Endothelial cell of umbilical vein (primary cell): ENCODE measurements at regions not wholly inside any gene's neighbourhood (a gene's known extent, or its start where the extent isn't known, plus 50 kb on each side); places are given as distances from the start of the nearest gene placed in this dataset.

Experiments
- BruUV-seq: library from RNA; stranded (reverse); fragments of 400-500 nt; replicated peaks from 2 replicates; lab custom pipeline; 2021; lab: Mats Ljungman, UMichigan
- CTCF ChIA-PET: fragments of 300-600, 350-600 bp; sonication (Branson Sonifier 250); formaldehyde crosslinking; loops from one replicate; lab custom pipeline; 2021; ENCODE audit warnings: antibody characterized with exemption, inconsistent platforms; lab: Charles Lee
- POLR2A ChIA-PET: fragments of 300-600, 350-600 bp; sonication (Branson Sonifier 250); formaldehyde crosslinking; loops from one replicate; lab custom pipeline; 2021; ENCODE audit warnings: antibody characterized with exemption, inconsistent platforms; lab: Charles Lee
- DNase-seq: peaks from one replicate; pipeline ENCODE4 v3.0.0-alpha.2; 2011; ENCODE audit warnings: low read depth, low spot score
- FAIRE-seq: peaks from 2 replicates; lab custom pipeline; 2011; peaks lifted over from hg19 to GRCh38; lab: Jason Lieb, UNC
- H2AFZ ChIP-seq: 2 replicates; pipeline ENCODE4 v1.6.0; 2012; ENCODE audit warnings: low read depth, low read length, control low read depth, inconsistent platforms
- H3K27ac ChIP-seq: 2 replicates; pipeline ENCODE4 v1.5.1; 2011; ENCODE audit warnings: low read depth, mild to moderate bottlenecking, control low read depth, low read length, moderate library complexity; ENCODE audit not compliant: insufficient read depth
- H3K27me3 ChIP-seq, 2 experiments: 2 replicates each; pipeline versions ENCODE4 v1.6.0 to v1.6.1; 2011; ENCODE audit warnings: low read length in 2 of 2, mixed read lengths in 1 of 2; ENCODE audit not compliant: control insufficient read depth in 2 of 2, insufficient read depth in 2 of 2
- H3K36me3 ChIP-seq, 2 experiments: 2 replicates in 1 of 2; 3 replicates in 1 of 2; pipeline ENCODE4 v1.5.1; 2011; ENCODE audit warnings: low read length in 2 of 2, mild to moderate bottlenecking in 1 of 2, moderate library complexity in 1 of 2; ENCODE audit not compliant: control insufficient read depth in 2 of 2, insufficient read depth in 2 of 2; ENCODE audit errors: extremely low read depth in 1 of 2
- H3K4me1 ChIP-seq: 3 replicates; pipeline ENCODE4 v1.5.1; 2011; ENCODE audit warnings: mild to moderate bottlenecking, low read length; ENCODE audit not compliant: control insufficient read depth, insufficient read depth; ENCODE audit errors: extremely low read depth
- H3K4me2 ChIP-seq: 2 replicates; pipeline ENCODE4 v1.6.1; 2011; ENCODE audit warnings: low read length, control low read depth, mixed read lengths; ENCODE audit not compliant: insufficient read depth
- H3K4me3 ChIP-seq, 3 experiments: fragments of 200-600 bp in 1 of 3; sonication (generic), shearing (Covaris generic) in 1 of 3; replicated peaks in 1 of 3; 2 replicates each; pipeline ENCODE4 v1.5.1; 2011 to 2016; ENCODE audit warnings: control low read depth in 3 of 3, low read length in 3 of 3, mild to moderate bottlenecking in 2 of 3, inconsistent platforms in 1 of 3, low read depth in 1 of 3, moderate library complexity in 1 of 3; ENCODE audit not compliant: insufficient read depth in 1 of 3
- H3K79me2 ChIP-seq: 2 replicates; pipeline ENCODE4 v1.6.0; 2012; ENCODE audit warnings: low read length, inconsistent platforms; ENCODE audit not compliant: control insufficient read depth, insufficient read depth
- H3K9ac ChIP-seq: replicated peaks from 2 replicates; pipeline ENCODE3; 2011; ENCODE audit warnings: low read length, control low read depth; ENCODE audit not compliant: insufficient read depth; ENCODE audit errors: extremely low read depth
- H3K9me1 ChIP-seq: replicated peaks from 3 replicates; pipeline ENCODE4 v1.6.0; 2011; ENCODE audit warnings: mild to moderate bottlenecking, low read length; ENCODE audit not compliant: control insufficient read depth, insufficient read depth; ENCODE audit errors: extremely low read depth
- H3K9me3 ChIP-seq: replicated peaks from 2 replicates; pipeline ENCODE4 v1.5.1; 2012; ENCODE audit warnings: low read length, inconsistent platforms; ENCODE audit not compliant: control insufficient read depth, insufficient read depth
- H4K20me1 ChIP-seq: replicated peaks from 2 replicates; pipeline ENCODE3; 2011; ENCODE audit warnings: mild to moderate bottlenecking, low read length; ENCODE audit not compliant: control insufficient read depth, insufficient read depth; ENCODE audit errors: extremely low read depth
- CTCF ChIP-seq, 2 donors: IDR thresholded peaks; 1 replicate in 1 of 2; 2 replicates in 1 of 2; pipeline ENCODE4 v1.5.1; 2011; ENCODE audit warnings: low read length in 2 of 2, mild to moderate bottlenecking in 2 of 2, moderate library complexity in 2 of 2, control low read depth in 1 of 2, inconsistent platforms in 1 of 2, low read depth in 1 of 2; ENCODE audit not compliant: insufficient read depth in 1 of 2; ENCODE audit errors: extremely low read depth in 1 of 2
- EZH2 ChIP-seq: IDR thresholded peaks from 2 replicates; pipeline ENCODE4 v1.6.1; 2012; ENCODE audit warnings: borderline replicate concordance, low read depth, mild to moderate bottlenecking, moderate library complexity, low read length, inconsistent platforms; ENCODE audit not compliant: severe bottlenecking
- FOS ChIP-seq: IDR thresholded peaks from 2 replicates; pipeline ENCODE4 v1.6.1; 2011; ENCODE audit warnings: mild to moderate bottlenecking, low read length, moderate library complexity, borderline replicate concordance; ENCODE audit not compliant: insufficient read depth
- GATA2 ChIP-seq: IDR thresholded peaks from 2 replicates; pipeline ENCODE4 v1.7.0; 2011; ENCODE audit warnings: low read depth, mild to moderate bottlenecking, moderate library complexity, mixed read lengths, low read length; ENCODE audit not compliant: insufficient read length, insufficient read depth
- JUN ChIP-seq: IDR thresholded peaks from 2 replicates; pipeline ENCODE4 v1.6.1; 2011; ENCODE audit warnings: borderline replicate concordance, low read depth; ENCODE audit not compliant: insufficient read length, insufficient read depth
- MAX ChIP-seq: IDR thresholded peaks from 2 replicates; pipeline ENCODE4 v1.6.1; 2011; ENCODE audit not compliant: insufficient read depth, insufficient read length
- MYC ChIP-seq: IDR thresholded peaks from one replicate; pipeline ENCODE4 v1.6.1; 2011; ENCODE audit warnings: mild to moderate bottlenecking, low read depth, low read length
- POLR2A ChIP-seq: IDR thresholded peaks from 2 replicates; pipeline ENCODE4 v1.6.1; 2012; ENCODE audit warnings: low read depth, mild to moderate bottlenecking, control low read depth, low read length
- POLR2AphosphoS5 ChIP-seq: IDR thresholded peaks from 2 replicates; pipeline ENCODE4 v1.6.1; 2012; ENCODE audit warnings: low read depth, mild to moderate bottlenecking, control low read depth, low read length, moderate library complexity; ENCODE audit not compliant: insufficient read depth
- dilution Hi-C: fragments of 300-500 bp; cut with MboI; formaldehyde crosslinking; loops from one replicate; pipeline ENCODE4 v1.15.0; 2019; ENCODE audit warnings: low sequenced_read_pairs; ENCODE audit not compliant: extremely low pct_ligation_motif_present
- intact Hi-C: fragments of 100-400 bp; cut with micrococcal nuclease; formaldehyde crosslinking; loops from one replicate; pipeline ENCODE4 v1.10.0; 2022

GRCh38 chr4:180394312-180394711, 1848.9 kb upstream of the TENM3 start:
- ChIA-PET POLR2A (no interaction called here), CTCF (no interaction called here)
- Histone ChIP-seq H2AFZ (no peak overlapping the region), H3K4me1 (no peaks in the 10 kb centered on the region), H4K20me1 (no peaks in the 10 kb centered on the region), H3K27me3 (no peaks in the 10 kb centered on the region), H3K9ac (no peak overlapping the region), H3K4me3 (no peak overlapping the region), H3K27ac (no peak overlapping the region), H3K9me1 (no peaks in the 10 kb centered on the region), H3K79me2 (no peaks in the 10 kb centered on the region), H3K36me3 (no peaks in the 10 kb centered on the region), H3K4me2 (no peak overlapping the region), H3K9me3 (no peaks in the 10 kb centered on the region)
- TF ChIP-seq CTCF (IDR thresholded peaks at IDR 0.05; ENCODE audit: extremely low read depth in 1 of 2, insufficient read depth in 1 of 2, low read depth in 1 of 2, low read length in 2 of 2) (no peak), JUN (no peak), EZH2 (no peak), POLR2AphosphoS5 (no peak)
- FAIRE-seq (no peak), DNase-seq (no peak)
- dilution Hi-C loops: no loop called here
- no TSS peak for BruUV-seq
- intact Hi-C loops: no loop called here

- Histone ChIP-seq H4K20me1 (no peaks in the 10 kb centered on the region), H2AFZ (no peak overlapping the region), H3K9ac (no peak overlapping the region), H3K4me1 (no peaks in the 10 kb centered on the region), H3K4me2 (no peak overlapping the region), H3K27me3 (no peaks in the 10 kb centered on the region), H3K36me3 (no peaks in the 10 kb centered on the region), H3K9me3 (no peaks in the 10 kb centered on the region), H3K9me1 (no peaks in the 10 kb centered on the region), H3K4me3 (no peak overlapping the region), H3K27ac (no peak overlapping the region), H3K79me2 (no peaks in the 10 kb centered on the region)
- no peak for TF ChIP-seq POLR2AphosphoS5
- no peak for TF ChIP-seq FOS
- no peak for TF ChIP-seq MAX
- no peak for TF ChIP-seq EZH2
- TF ChIP-seq JUN: no peak
- TF ChIP-seq POLR2A: no peak
- no peak for TF ChIP-seq CTCF (IDR thresholded peaks at IDR 0.05; ENCODE audit: extremely low read depth in 1 of 2, insufficient read depth in 1 of 2, low read depth in 1 of 2, low read length in 2 of 2)
- no peak for TF ChIP-seq MYC
- TF ChIP-seq GATA2: no peak
- DNase-seq (no peak), FAIRE-seq (no peak)
- intact Hi-C loops (no loop called here), dilution Hi-C loops (no loop called here)
- CTCF ChIA-PET: no interaction called here
- POLR2A ChIA-PET: no interaction called here
- BruUV-seq: no TSS peak
These were observed 1848.5 kb upstream of the TENM3 start for GRCh38 chr4:180394730-180395129.
